Liver (tissue), 8 donors: ENCODE measurements at regions not wholly inside any gene's neighbourhood (a gene's known extent, or its start where the extent isn't known, plus 50 kb on each side); places are given as distances from the start of the nearest gene placed in this dataset.

Experiments
- DNase-seq: peaks from one replicate; pipeline ENCODE4 v3.0.0-alpha.2; 2017; ENCODE audit warnings: low spot score
- H3K27ac ChIP-seq, 2 donors: one replicate each; pipeline ENCODE4 v1.7.0; 2013; ENCODE audit warnings: inconsistent platforms in 2 of 2, low read length in 2 of 2, control low read depth in 1 of 2, low read depth in 1 of 2, mild to moderate bottlenecking in 1 of 2
- H3K27me3 ChIP-seq, 4 donors: one replicate each; pipeline versions ENCODE4 v1.6.1 to v1.7.0; 2013; ENCODE audit warnings: low read length in 3 of 4, inconsistent platforms in 1 of 4, mild to moderate bottlenecking in 1 of 4, moderate library complexity in 1 of 4; ENCODE audit not compliant: control insufficient read depth in 4 of 4, insufficient read depth in 4 of 4
- H3K36me3 ChIP-seq, 4 donors: one replicate each; pipeline versions ENCODE4 v1.6.1 to v1.7.0; 2013; ENCODE audit warnings: low read length in 3 of 4, mild to moderate bottlenecking in 3 of 4, low read depth in 1 of 4, moderate library complexity in 1 of 4; ENCODE audit not compliant: control insufficient read depth in 4 of 4, insufficient read depth in 3 of 4
- H3K4me1 ChIP-seq, 4 donors: one replicate each; pipeline versions ENCODE4 v1.6.1 to v1.7.0; 2013; ENCODE audit warnings: low read length in 3 of 4, mild to moderate bottlenecking in 3 of 4, moderate library complexity in 1 of 4; ENCODE audit not compliant: control insufficient read depth in 4 of 4, insufficient read depth in 4 of 4
- H3K4me3 ChIP-seq, 3 donors: one replicate each; pipeline versions ENCODE4 v1.6.1 to v1.7.0; 2013; ENCODE audit warnings: low read length in 3 of 3, control low read depth in 1 of 3, low read depth in 1 of 3, mild to moderate bottlenecking in 1 of 3
- H3K9ac ChIP-seq, 2 donors: one replicate each; pipeline ENCODE4 v1.7.0; 2013; ENCODE audit warnings: low read length in 2 of 2, mild to moderate bottlenecking in 2 of 2, moderate library complexity in 2 of 2, control low read depth in 1 of 2, low read depth in 1 of 2
- H3K9me3 ChIP-seq, 4 donors: one replicate each; pipeline versions ENCODE4 v1.6.1 to v1.7.0; 2013; ENCODE audit warnings: low read length in 3 of 4; ENCODE audit not compliant: control insufficient read depth in 4 of 4
- ATF3 ChIP-seq: IDR thresholded peaks from 2 replicates; pipeline ENCODE4 v1.6.1; 2016; ENCODE audit warnings: antibody characterized with exemption
- CTCF ChIP-seq: fragments of 150-350 bp; IDR thresholded peaks from 2 replicates; pipeline ENCODE4 v1.5.1; 2017; ENCODE audit warnings: improper control_type of control experiment, low read depth, low read length; ENCODE audit not compliant: missing input control
- EGR1 ChIP-seq, 2 donors: IDR thresholded peaks; 2 replicates each; pipeline ENCODE4 v1.6.1; 2016 to 2018; ENCODE audit warnings: antibody characterized with exemption in 2 of 2, low read depth in 2 of 2
- FOXA1 ChIP-seq: IDR thresholded peaks from 2 replicates; pipeline ENCODE4 v1.6.1; 2016; ENCODE audit warnings: antibody characterized with exemption
- FOXA2 ChIP-seq: IDR thresholded peaks from 2 replicates; pipeline ENCODE4 v1.6.1; 2016; ENCODE audit warnings: antibody characterized with exemption
- GABPA ChIP-seq, 2 donors: IDR thresholded peaks in 1 of 2; conservative IDR thresholded peaks in 1 of 2; 2 replicates each; pipeline ENCODE4 v1.6.1; 2016; ENCODE audit warnings: antibody characterized with exemption in 2 of 2, mild to moderate bottlenecking in 1 of 2, moderate library complexity in 1 of 2
- HNF4A ChIP-seq, 2 donors: conservative IDR thresholded peaks; 2 replicates each; pipeline ENCODE4 v1.6.1; 2016; ENCODE audit warnings: antibody characterized with exemption in 2 of 2, mild to moderate bottlenecking in 2 of 2
- HNF4G ChIP-seq: IDR thresholded peaks from 2 replicates; pipeline ENCODE4 v1.6.1; 2016; ENCODE audit warnings: antibody characterized with exemption
- JUND ChIP-seq, 2 donors: IDR thresholded peaks; 2 replicates each; pipeline ENCODE4 v1.6.1; 2016; ENCODE audit warnings: antibody characterized with exemption in 2 of 2
- MAX ChIP-seq: IDR thresholded peaks from 2 replicates; pipeline ENCODE4 v1.6.1; 2016; ENCODE audit warnings: antibody characterized with exemption
- NR2F2 ChIP-seq: IDR thresholded peaks from 2 replicates; pipeline ENCODE4 v1.6.1; 2016; ENCODE audit warnings: antibody characterized with exemption
- RAD21 ChIP-seq, 2 donors: IDR thresholded peaks; 2 replicates each; pipeline ENCODE4 v1.6.1; 2016; ENCODE audit warnings: antibody characterized with exemption in 2 of 2, mild to moderate bottlenecking in 2 of 2
- REST ChIP-seq: IDR thresholded peaks from 2 replicates; pipeline ENCODE4 v1.6.1; 2016; ENCODE audit warnings: antibody characterized with exemption, mild to moderate bottlenecking
- RXRA ChIP-seq, 2 donors: IDR thresholded peaks; 2 replicates each; pipeline ENCODE4 v1.6.1; 2017 to 2018; ENCODE audit warnings: antibody characterized with exemption in 2 of 2, mild to moderate bottlenecking in 1 of 2
- SP1 ChIP-seq: IDR thresholded peaks from 2 replicates; pipeline ENCODE4 v1.6.1; 2018; ENCODE audit warnings: antibody characterized with exemption, mild to moderate bottlenecking
- TAF1 ChIP-seq: conservative IDR thresholded peaks from 2 replicates; pipeline ENCODE4 v1.6.1; 2016; ENCODE audit warnings: antibody characterized with exemption, mild to moderate bottlenecking
- YY1 ChIP-seq: IDR thresholded peaks from 2 replicates; pipeline ENCODE4 v1.6.1; 2016; ENCODE audit warnings: antibody characterized with exemption, mild to moderate bottlenecking
- ZBTB33 ChIP-seq: IDR thresholded peaks from 2 replicates; pipeline ENCODE4 v1.6.1; 2016; ENCODE audit warnings: antibody characterized with exemption
- WGBS: extraction: QIAGEN DNeasy Blood & Tissue Kit; methylation state at CpG from one replicate; pipeline ENCODE4 v1.1.7; 2013; 5-methylcytosine and 5-hydroxymethylcytosine counted together
- donor health status: healthy.
- donor health status: healthy.
- donor health status: healthy.
- donor health status: healthy.
- donor health status: healthy.

- Histone ChIP-seq H3K36me3 (no peaks in the 10 kb centered on the region), H3K9ac (no peak overlapping the region), H3K27ac (no peak overlapping the region), H3K27me3 (peaks cover 0 to 23% (median under 1%) of the 10 kb centered on the region in 4 donors), H3K4me1 (no peaks in the 10 kb centered on the region), H3K4me3 (no peak overlapping the region), H3K9me3 (no peaks in the 10 kb centered on the region)
- 69% methylated on average over 2 of the region's 2 CpGs for WGBS
- TF ChIP-seq HNF4A (conservative IDR thresholded peaks at IDR 0.05) (no peak), EGR1 (IDR thresholded peaks at IDR 0.05; ENCODE audit: low read depth in 2 of 2) (no peak), JUND (IDR thresholded peaks at IDR 0.05) (no peak), CTCF (no peak), TAF1 (no peak), ATF3 (no peak), GABPA (IDR thresholded peaks at IDR 0.05 in 1 of 2, conservative IDR thresholded peaks at IDR 0.05 in 1 of 2) (no peak), SP1 (no peak), RAD21 (IDR thresholded peaks at IDR 0.05) (no peak), FOXA2 (no peak), MAX (no peak), HNF4G (no peak)
- DNase-seq: no peak
These were observed 113.6 kb upstream of the LIFR start for GRCh38 chr5:38670066-38670465.

- H3K9ac ChIP-seq: no peak overlapping the region
- H3K36me3 ChIP-seq: no peaks in the 10 kb centered on the region
- no peak for TF ChIP-seq EGR1 (IDR thresholded peaks at IDR 0.05; ENCODE audit: low read depth in 2 of 2)
- no peak for TF ChIP-seq YY1
- TF ChIP-seq SP1: no peak
- no peak for TF ChIP-seq FOXA2
- TF ChIP-seq REST: no peak
- no peak for TF ChIP-seq FOXA1
- no peak for TF ChIP-seq TAF1
- no peak for TF ChIP-seq NR2F2
- no peak for TF ChIP-seq ATF3
- no peak for TF ChIP-seq JUND (IDR thresholded peaks at IDR 0.05)
- no peak for TF ChIP-seq RXRA (IDR thresholded peaks at IDR 0.05)
- TF ChIP-seq HNF4G: no peak
- no peak for TF ChIP-seq GABPA (IDR thresholded peaks at IDR 0.05 in 1 of 2, conservative IDR thresholded peaks at IDR 0.05 in 1 of 2)
- TF ChIP-seq MAX: no peak
- TF ChIP-seq CTCF: no peak
- no peak for TF ChIP-seq ZBTB33
- no peak for TF ChIP-seq RAD21 (IDR thresholded peaks at IDR 0.05)
- no peak for TF ChIP-seq HNF4A (conservative IDR thresholded peaks at IDR 0.05)
- peaks cover 0 to 23% (median under 1%) of the 10 kb centered on the region in 4 donors for H3K27me3 ChIP-seq
- H3K4me1 ChIP-seq: no peaks in the 10 kb centered on the region
- DNase-seq: no peak
- WGBS: 58% methylated on average over 1 of the region's 1 CpG
- no peaks in the 10 kb centered on the region for H3K9me3 ChIP-seq
- H3K27ac ChIP-seq: no peak overlapping the region
- no peak overlapping the region for H3K4me3 ChIP-seq
These were observed 114.4 kb upstream of the LIFR start for GRCh38 chr5:38670878-38671277.
